Activated effector memory CD4-positive, alpha-beta T cell treated with Interleukin-2 at 50 U/mL for 16 hours (primary cell): ENCODE measurements at regions not wholly inside any gene's neighbourhood (a gene's known extent, or its start where the extent isn't known, plus 50 kb on each side); places are given as distances from the start of the nearest gene placed in this dataset.
"Not testable (repeated sequence)": the region's sequence is repeated elsewhere in the genome, so short reads cannot be mapped to it uniquely, and the experiment has no call there.

ENCODE experiments used
- DNase-seq: peaks from one replicate; pipeline ENCODE4 v3.0.0-alpha.2; 2020

DNA sequence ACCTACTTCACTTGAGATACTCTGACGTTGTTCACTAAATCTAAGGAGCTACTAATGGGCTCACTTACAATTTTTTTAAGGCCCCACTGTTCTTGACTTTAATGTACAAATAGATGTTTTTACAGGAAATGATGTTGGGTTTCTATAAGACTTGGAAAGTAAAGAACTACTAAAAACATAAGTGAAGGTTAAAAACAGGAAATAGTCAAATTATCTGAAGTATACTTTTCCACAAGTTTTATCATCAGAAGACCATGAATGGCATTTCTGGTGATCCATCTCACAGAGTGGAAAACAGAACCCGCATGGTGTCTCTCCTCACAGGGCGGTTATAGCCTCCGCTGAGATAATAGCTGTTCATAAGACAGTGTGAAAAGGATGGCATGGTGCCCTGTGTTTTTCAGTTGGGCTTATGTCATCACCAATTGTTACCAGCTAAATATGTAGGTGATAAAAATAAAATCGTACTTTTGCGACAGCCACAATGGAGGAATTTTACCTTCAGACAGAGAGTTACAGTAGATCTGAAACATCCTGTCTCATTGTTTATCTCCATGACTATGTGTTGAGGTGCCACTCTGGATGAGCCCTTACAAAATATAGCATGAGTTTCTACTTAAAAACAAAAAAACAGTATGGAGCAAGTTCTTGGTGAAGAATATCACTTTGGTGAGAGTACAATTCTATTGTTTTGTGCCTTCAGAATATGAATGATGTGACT lies 462.4 kb downstream of the RAP2B start:
- no peak for DNase-seq

- DNase-seq = no peak
Measured at GRCh38 chr3:153625506-153625905, 463.5 kb downstream of the RAP2B start.

DNA sequence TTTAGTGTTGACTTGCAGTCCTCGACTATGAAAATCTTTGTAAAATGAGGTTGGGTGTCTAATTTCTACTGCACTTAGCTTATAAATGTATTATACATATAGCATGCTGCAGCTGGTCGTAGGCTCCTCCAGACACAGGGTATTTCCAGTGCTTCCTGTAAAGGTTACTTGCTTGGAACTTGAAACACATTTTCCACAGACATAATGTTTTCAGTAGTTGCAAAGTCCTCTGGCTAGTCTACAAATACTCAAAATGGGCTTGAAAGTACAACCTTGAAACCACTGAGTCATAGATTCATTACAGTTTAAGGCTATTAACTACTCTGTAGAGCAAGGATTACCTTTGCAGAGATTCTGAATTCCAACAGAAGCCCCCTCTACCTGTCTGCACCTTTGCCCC lies 464.1 kb downstream of the RAP2B start:
- DNase-seq = no peak

GRCh38 chr3:153628591-153628990 lies 466.6 kb downstream of the RAP2B start:
- DNase-seq = no peak

GRCh38 chr3:153629148-153629547 lies 467.1 kb downstream of the RAP2B start:
- no peak for DNase-seq

- DNase-seq = no peak
Measured at GRCh38 chr3:153631102-153631501, 469.1 kb downstream of the RAP2B start.

DNA sequence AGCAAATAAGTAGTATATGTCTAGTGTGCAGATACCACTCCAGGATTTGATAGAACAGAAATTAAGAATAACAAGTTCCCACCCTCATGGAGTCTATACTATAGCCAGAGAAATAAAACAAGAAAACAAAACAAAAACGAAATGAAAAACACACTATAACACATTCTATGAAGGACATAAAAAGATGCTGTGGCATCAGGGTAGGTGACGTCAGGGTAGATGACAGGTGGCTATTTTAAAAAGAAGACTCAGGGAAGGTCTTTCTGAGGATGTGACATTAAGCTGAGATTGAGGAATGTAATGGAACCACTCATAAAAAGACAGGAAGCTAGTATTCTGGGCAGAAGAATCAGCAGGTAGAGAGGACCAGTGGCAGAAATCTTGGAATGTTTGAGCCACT lies 469.6 kb downstream of the RAP2B start:
- no peak for DNase-seq

- DNase-seq = no peak
Measured at GRCh38 chr3:153633407-153633806, 471.4 kb downstream of the RAP2B start.

DNA sequence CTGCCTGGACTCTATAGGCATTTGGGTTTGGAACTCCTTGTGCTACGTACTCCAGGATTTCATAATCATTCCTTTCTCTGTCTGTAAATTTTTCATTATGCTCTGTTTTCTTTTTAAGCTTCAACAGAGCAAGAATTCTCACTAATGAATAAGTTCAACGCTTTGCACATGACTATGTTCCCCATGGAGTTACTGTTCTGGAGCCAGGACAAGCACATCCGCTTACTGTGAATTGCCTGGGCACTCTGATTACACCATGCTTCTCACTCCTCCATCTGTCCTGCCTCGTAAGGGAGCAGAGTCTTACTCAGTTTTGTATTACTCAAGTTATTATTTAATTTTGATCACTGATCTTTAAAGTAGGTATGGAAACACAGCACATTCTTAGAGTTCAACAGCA lies 472.7 kb downstream of the RAP2B start:
- no peak for DNase-seq

DNA sequence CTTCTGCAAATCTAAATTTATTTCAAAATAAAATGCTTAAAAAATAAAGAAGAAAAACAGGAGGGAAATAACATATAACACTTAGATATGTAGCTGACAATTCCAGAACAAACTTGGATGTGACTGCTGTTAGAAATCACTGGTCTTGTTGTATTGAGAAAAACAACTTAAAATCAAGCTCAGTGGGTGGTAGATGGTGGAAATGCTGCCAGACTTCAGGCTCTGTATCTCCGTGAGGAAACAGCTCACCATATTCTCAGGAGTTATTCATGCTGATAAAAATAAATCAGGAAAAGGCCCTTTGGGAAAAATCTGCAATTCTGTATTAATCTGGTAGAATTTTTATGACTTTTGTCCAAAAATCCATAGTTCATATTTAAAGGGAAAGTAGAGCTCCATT lies 477.6 kb downstream of the RAP2B start:
- no peak for DNase-seq

GRCh38 chr3:153640689-153641665 lies 479.0 kb downstream of the RAP2B start:
- no peak for DNase-seq

GRCh38 chr3:153642576-153642975 lies 478.6 kb upstream of the ARHGEF26 start:
- not testable (repeated sequence) for DNase-seq

DNA sequence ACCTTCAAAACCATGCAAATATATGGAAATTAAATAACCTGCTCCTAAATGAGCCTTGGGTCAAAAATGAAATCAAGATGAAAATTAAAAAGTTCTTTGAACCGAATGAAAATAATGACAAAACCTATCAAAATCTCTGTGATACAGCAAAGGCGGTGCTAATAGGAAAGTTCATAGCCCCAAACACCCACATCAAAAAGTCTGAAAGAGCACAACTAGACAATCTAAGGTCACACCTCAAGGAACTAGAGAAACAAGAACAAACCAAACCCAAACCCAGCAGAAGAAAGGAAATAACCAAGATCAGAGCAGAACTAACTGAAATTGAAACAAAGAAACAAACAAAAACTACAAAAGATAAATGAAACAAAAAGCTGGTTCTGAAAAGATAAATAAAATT lies 477.7 kb upstream of the ARHGEF26 start:
- DNase-seq = not testable (repeated sequence)

DNA sequence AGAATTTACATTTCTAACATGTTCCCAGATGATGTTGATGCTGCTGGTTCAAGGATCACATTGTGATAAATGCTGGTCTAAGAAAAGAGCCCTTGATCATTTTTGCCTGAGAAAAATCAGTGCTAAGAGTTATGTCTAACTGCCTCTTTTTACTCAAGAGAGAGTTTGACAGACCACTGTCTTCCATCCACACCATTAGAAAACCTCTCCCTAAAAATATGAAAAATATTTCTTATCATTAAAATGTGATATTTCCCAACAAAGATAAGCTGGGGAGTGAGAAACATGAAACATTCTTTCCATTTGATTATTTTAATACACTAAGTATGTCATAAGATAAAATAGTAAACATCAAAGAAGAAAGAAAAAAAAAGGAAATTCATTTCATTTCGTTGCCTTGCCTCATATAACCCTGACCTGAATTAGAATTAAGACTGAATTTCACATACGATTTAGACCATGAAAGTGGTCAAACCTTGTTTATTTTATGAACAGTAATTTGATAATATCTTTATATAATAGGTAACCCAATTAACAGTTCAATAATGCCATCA lies 471.8 kb upstream of the ARHGEF26 start:
- no peak for DNase-seq

- DNase-seq = no peak
Measured at GRCh38 chr3:153652076-153652475, 469.1 kb upstream of the ARHGEF26 start.

- no peak for DNase-seq
Measured at GRCh38 chr3:153657046-153657445, 464.1 kb upstream of the ARHGEF26 start.

DNA sequence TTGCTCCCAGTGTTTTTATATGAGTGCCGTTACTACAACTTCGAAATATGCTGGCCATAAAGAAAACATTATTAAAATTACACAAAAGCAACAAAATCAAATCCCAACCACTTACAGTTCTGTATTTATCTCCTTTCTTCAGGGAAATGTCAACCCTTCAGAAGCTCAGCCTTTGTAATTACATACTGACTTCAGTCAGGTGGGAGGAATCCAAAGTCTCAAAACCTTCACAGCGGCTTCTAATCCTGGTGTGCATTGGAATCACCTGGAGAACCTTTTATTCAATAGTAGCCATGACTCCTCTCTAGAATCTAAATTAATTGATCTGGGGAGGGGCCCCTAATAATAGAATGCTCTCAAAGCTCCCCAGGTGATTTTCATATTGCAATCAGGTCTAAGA lies 463.7 kb upstream of the ARHGEF26 start:
- DNase-seq = no peak

DNA sequence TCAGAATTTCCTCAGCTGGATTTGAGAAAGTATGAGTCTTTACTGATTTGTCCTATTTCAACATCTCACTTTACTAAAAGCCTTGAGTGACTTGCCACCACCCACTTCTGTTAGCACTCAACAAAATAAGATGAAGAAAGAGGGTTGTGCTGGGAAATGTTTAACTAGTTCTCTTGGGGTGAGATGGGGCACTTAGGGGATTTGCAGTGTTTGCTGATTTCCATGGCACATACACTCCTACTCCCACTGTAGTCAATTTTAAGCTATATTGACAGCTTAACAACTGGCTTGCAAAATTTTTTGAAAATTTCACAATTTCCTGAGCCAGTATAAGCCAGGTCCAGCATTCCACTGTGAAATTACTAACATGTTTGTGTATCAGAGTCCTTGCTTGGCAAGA lies 463.1 kb upstream of the ARHGEF26 start:
- no peak for DNase-seq

DNA sequence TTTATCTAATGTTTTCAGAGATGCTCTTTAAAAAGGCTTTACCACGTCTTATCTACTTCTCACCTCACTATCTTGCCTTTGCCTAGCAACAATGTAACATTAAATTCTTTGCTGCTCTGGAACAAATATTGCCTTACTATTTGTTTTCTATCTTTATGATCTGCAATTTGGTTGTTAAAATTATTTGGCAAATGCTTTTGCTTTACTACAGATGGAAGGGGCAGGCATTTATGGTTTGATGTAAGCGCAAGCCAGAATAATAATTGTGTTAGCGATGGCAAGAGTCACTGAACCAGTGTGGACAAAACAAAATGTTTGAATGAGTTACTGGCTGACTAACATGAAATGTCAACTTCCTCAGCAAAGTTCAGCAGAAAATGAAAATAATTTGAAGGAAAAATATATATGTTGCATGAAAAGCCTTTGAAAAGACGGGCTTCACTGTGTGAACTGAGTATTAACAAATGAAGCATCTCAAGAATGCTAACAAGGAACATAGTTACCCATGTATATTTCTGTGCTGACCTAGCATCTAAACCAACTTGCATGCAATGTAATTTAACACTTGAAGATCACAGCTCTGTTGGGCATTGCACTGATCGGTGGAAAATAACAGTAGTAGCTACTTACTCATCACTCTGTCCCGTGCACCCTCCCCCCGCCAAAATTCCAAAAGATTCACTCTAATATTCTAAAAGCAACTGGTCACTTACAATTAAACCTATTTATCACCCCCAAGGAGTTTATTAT lies 454.0 kb upstream of the ARHGEF26 start:
- DNase-seq = no peak

DNA sequence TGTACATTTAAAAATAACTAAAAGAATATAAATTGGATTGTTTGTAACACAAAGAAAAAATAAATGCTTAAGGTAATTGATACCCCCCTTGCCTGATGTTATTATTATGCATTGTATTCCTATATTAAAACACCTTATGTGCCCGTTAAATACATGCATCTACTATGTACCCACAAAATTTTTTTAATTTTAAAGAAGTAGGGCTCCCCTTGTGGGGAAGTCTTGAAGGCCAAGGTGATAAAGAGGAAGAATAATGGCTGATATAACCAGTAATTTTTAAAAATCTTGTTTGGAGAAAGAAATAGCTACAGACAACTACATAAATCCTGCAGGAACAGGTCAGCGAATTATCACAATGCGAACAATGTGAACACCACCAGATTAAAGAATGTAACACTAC lies 451.7 kb upstream of the ARHGEF26 start:
- DNase-seq = no peak

DNA sequence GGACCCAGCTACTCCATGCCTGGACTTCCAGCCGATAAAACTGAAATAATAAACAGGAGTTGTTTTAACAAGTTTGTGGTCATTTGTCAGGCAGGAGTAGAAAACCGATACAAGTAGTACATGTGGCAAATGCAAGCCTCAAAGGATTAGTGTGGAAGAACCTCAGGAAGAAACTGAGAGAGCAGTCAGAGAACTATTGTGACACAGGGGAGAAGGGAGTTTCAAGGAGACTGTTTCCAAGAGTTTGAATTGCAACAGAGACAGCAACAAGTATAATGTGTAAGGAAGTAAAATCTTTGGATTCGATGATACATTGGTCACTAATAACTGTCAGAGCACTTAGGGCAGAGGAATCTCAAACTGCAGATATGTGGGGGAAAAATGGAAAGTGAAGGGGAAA lies 450.6 kb upstream of the ARHGEF26 start:
- DNase-seq = no peak

- no peak for DNase-seq
Measured at GRCh38 chr3:153673853-153674252, 447.3 kb upstream of the ARHGEF26 start.

- no peak for DNase-seq
Measured at GRCh38 chr3:153679714-153680113, 441.5 kb upstream of the ARHGEF26 start.
